Choroid plexus epithelial cell (primary cell): ENCODE measurements at regions not wholly inside any gene's neighbourhood (a gene's known extent, or its start where the extent isn't known, plus 50 kb on each side); places are given as distances from the start of the nearest gene placed in this dataset.

Source experiments
- DNase-seq: peaks from one replicate; pipeline ENCODE4 v3.0.0-alpha.2; 2010; ENCODE audit warnings: low read depth
- H3K4me3 ChIP-seq: 2 replicates; pipeline ENCODE4 v1.5.1; 2011; ENCODE audit warnings: low read depth, mild to moderate bottlenecking, control low read depth, low read length, moderate library complexity
- CTCF ChIP-seq: conservative IDR thresholded peaks from 2 replicates; pipeline ENCODE4 v1.5.1; 2011; ENCODE audit warnings: low read depth, mild to moderate bottlenecking, control low read depth, inconsistent platforms, low read length, moderate library complexity

GRCh38 chrX:14411326-14411725 lies 118.0 kb upstream of the GLRA2 start:
- TF ChIP-seq CTCF = no peak
- DNase-seq = peak; percentile 1
- H3K4me3 ChIP-seq = no peak overlapping the region

- TF ChIP-seq CTCF = no peak
- peak; percentile 2 for DNase-seq
- no peak overlapping the region for H3K4me3 ChIP-seq
Measured at GRCh38 chrX:14409341-14409740, 120.0 kb upstream of the GLRA2 start.

- no peak overlapping the region for H3K4me3 ChIP-seq
- TF ChIP-seq CTCF = no peak
- DNase-seq = no peak
Measured at GRCh38 chrX:14406225-14406624, 123.1 kb upstream of the GLRA2 start.

- H3K4me3 ChIP-seq = no peak overlapping the region
- DNase-seq = peak; percentile 9
- no peak for TF ChIP-seq CTCF
Measured at GRCh38 chrX:14398725-14399124, 130.6 kb upstream of the GLRA2 start.

- H3K4me3 ChIP-seq = no peak overlapping the region
- DNase-seq = no peak
- no peak for TF ChIP-seq CTCF
Measured at GRCh38 chrX:14389682-14390081, 139.7 kb upstream of the GLRA2 start.

GRCh38 chrX:14386981-14387380 lies 142.4 kb upstream of the GLRA2 start:
- H3K4me3 ChIP-seq = no peak overlapping the region
- TF ChIP-seq CTCF = no peak
- no peak for DNase-seq

- DNase-seq = no peak
- H3K4me3 ChIP-seq = no peak overlapping the region
- no peak for TF ChIP-seq CTCF
Measured at GRCh38 chrX:14380044-14380443, 149.3 kb upstream of the GLRA2 start.
